OCI-LY1 (cell line): ENCODE measurements at regions not wholly inside any gene's neighbourhood (a gene's known extent, or its start where the extent isn't known, plus 50 kb on each side); places are given as distances from the start of the nearest gene placed in this dataset.

Experiments
- H2AFZ ChIP-seq: fragments of 200-600 bp; sonication (generic), shearing (Covaris generic); 2 replicates; pipeline ENCODE4 v1.6.0; 2014; ENCODE audit warnings: antibody characterized with exemption, mild to moderate bottlenecking, low read length
- H3F3A ChIP-seq: fragments of 200-600 bp; sonication (generic), shearing (Covaris generic); 2 replicates; pipeline ENCODE4 v1.6.0; 2014; ENCODE audit warnings: mild to moderate bottlenecking, antibody characterized with exemption, low read length, moderate library complexity; ENCODE audit not compliant: insufficient read depth
- H3K27ac ChIP-seq: fragments of 200-600 bp; sonication (generic); 2 replicates; pipeline ENCODE4 v1.5.1; 2014; ENCODE audit warnings: low read length, mixed run types, mild to moderate bottlenecking, low read depth; ENCODE audit not compliant: poor library complexity, severe bottlenecking
- H3K27me3 ChIP-seq: fragments of 200-600 bp; sonication (generic); 2 replicates; pipeline ENCODE4 v1.6.0; 2014; ENCODE audit warnings: antibody characterized with exemption, mild to moderate bottlenecking, low read length, moderate library complexity; ENCODE audit not compliant: insufficient read depth
- H3K36me3 ChIP-seq: fragments of 200-600 bp; sonication (generic); 2 replicates; pipeline ENCODE4 v1.6.1; 2014; ENCODE audit warnings: mild to moderate bottlenecking, antibody characterized with exemption, low read length, moderate library complexity, mixed read lengths; ENCODE audit not compliant: insufficient read depth
- H3K4me1 ChIP-seq: fragments of 200-600 bp; sonication (generic); 2 replicates; pipeline ENCODE4 v1.5.1; 2014; ENCODE audit warnings: mild to moderate bottlenecking, low read length, moderate library complexity; ENCODE audit not compliant: insufficient read depth, severe bottlenecking
- H3K4me2 ChIP-seq: fragments of 200-600 bp; sonication (generic), shearing (Covaris generic); 2 replicates; pipeline ENCODE4 v1.6.1; 2014; ENCODE audit warnings: low read length
- H3K4me3 ChIP-seq: fragments of 200-600 bp; sonication (generic); 2 replicates; pipeline ENCODE4 v1.5.1; 2014; ENCODE audit warnings: low read length, low read depth, mild to moderate bottlenecking, mixed read lengths; ENCODE audit not compliant: poor library complexity, severe bottlenecking
- H3K79me2 ChIP-seq: fragments of 200-600 bp; shearing (Covaris generic); 2 replicates; pipeline ENCODE4 v1.6.1; 2016; ENCODE audit warnings: mixed run types, low read length, mixed read lengths; ENCODE audit not compliant: insufficient read depth
- H3K9ac ChIP-seq: fragments of 200-600 bp; sonication (generic), shearing (Covaris generic); 2 replicates; pipeline ENCODE4 v1.6.1; 2014; ENCODE audit warnings: mild to moderate bottlenecking, low read length, mixed read lengths
- H3K9me2 ChIP-seq: fragments of 200-600 bp; sonication (generic), shearing (Covaris generic); 2 replicates; pipeline ENCODE4 v1.6.1; 2014; ENCODE audit warnings: low read depth, mild to moderate bottlenecking, low read length, mixed read lengths
- H3K9me3 ChIP-seq: fragments of 200-600 bp; shearing (Covaris generic); 2 replicates; pipeline ENCODE4 v1.6.1; 2014; ENCODE audit warnings: low read length, mixed read lengths
- H4K20me1 ChIP-seq: fragments of 200-600 bp; sonication (generic), shearing (Covaris generic); 2 replicates; pipeline ENCODE4 v1.6.0; 2016; ENCODE audit warnings: mild to moderate bottlenecking, low read length; ENCODE audit not compliant: insufficient read depth
- CTCF ChIP-seq: fragments of 200-600 bp; sonication (generic), shearing (Covaris generic); IDR thresholded peaks from 2 replicates; pipeline ENCODE4 v1.5.1; 2017; ENCODE audit warnings: mild to moderate bottlenecking, antibody characterized with exemption, low read length, moderate library complexity, mixed read lengths
- EZH2 ChIP-seq: fragments of 200-600 bp; sonication (generic), shearing (Covaris generic); IDR thresholded peaks from 2 replicates; pipeline ENCODE4 v1.8.0; 2017; ENCODE audit warnings: borderline replicate concordance, mixed run types, mild to moderate bottlenecking, antibody characterized with exemption, low read length, moderate library complexity, mixed read lengths

- no peak overlapping the region for H2AFZ ChIP-seq
Measured at GRCh38 chr18:65227970-65228369, 522.8 kb upstream of the CDH7 start.

GRCh38 chr18:65221736-65222135 is 529.1 kb upstream of the CDH7 start:
- Histone ChIP-seq H2AFZ (no peak overlapping the region), H3K27me3 (no peaks in the 10 kb centered on the region), H3K4me1 (no peaks in the 10 kb centered on the region), H3K9ac (no peak overlapping the region), H3K4me3 (no peak overlapping the region), H3K9me2 (no peaks in the 10 kb centered on the region), H3K4me2 (no peak overlapping the region), H3K27ac (no peak overlapping the region), H3K9me3 (no peaks in the 10 kb centered on the region), H3F3A (no peaks in the 10 kb centered on the region), H3K36me3 (no peaks in the 10 kb centered on the region), H3K79me2 (no peaks in the 10 kb centered on the region), H4K20me1 (no peaks in the 10 kb centered on the region)
- no peak for TF ChIP-seq CTCF
- no peak for TF ChIP-seq EZH2

More at GRCh38 chr18:65227970-65228369, 522.8 kb upstream of the CDH7 start:
- TF ChIP-seq EZH2 (no peak), CTCF (no peak)
- H3K4me3 ChIP-seq, result no peak overlapping the region
- no peaks in the 10 kb centered on the region for H3K27me3 ChIP-seq
- no peaks in the 10 kb centered on the region for H4K20me1 ChIP-seq
- H3K9ac ChIP-seq, result no peak overlapping the region
- H3K36me3 ChIP-seq, result no peaks in the 10 kb centered on the region
- no peaks in the 10 kb centered on the region for H3F3A ChIP-seq
- no peaks in the 10 kb centered on the region for H3K79me2 ChIP-seq
- H3K27ac ChIP-seq, result no peak overlapping the region
- no peaks in the 10 kb centered on the region for H3K9me2 ChIP-seq
- H3K4me2 ChIP-seq, result no peak overlapping the region
- no peaks in the 10 kb centered on the region for H3K4me1 ChIP-seq
- H3K9me3 ChIP-seq, result no peaks in the 10 kb centered on the region

- no peak overlapping the region for H3K4me3 ChIP-seq
- no peaks in the 10 kb centered on the region for H3K36me3 ChIP-seq
- no peaks in the 10 kb centered on the region for H3K27me3 ChIP-seq
- H3K4me1 ChIP-seq, result no peaks in the 10 kb centered on the region
- no peak overlapping the region for H2AFZ ChIP-seq
- H3K27ac ChIP-seq, result no peak overlapping the region
- H3K9ac ChIP-seq, result no peak overlapping the region
- no peak overlapping the region for H3K4me2 ChIP-seq
- no peaks in the 10 kb centered on the region for H3K9me2 ChIP-seq
- H3F3A ChIP-seq, result no peaks in the 10 kb centered on the region
- H3K79me2 ChIP-seq, result no peaks in the 10 kb centered on the region
- TF ChIP-seq CTCF, result no peak
- TF ChIP-seq EZH2, result no peak
- H3K9me3 ChIP-seq, result no peaks in the 10 kb centered on the region
- no peaks in the 10 kb centered on the region for H4K20me1 ChIP-seq
Measured at GRCh38 chr18:65221115-65221514, 529.7 kb upstream of the CDH7 start.
